AG04450 (cell line): ENCODE measurements at regions not wholly inside any gene's neighbourhood (a gene's known extent, or its start where the extent isn't known, plus 50 kb on each side); places are given as distances from the start of the nearest gene placed in this dataset.

ENCODE experiments used
- CTCF ChIA-PET: fragments of 300-600, 350-600 bp; formaldehyde crosslinking; extraction: SDS; loops from one replicate; lab custom pipeline; 2022; ENCODE audit warnings: antibody characterized with exemption, inconsistent platforms; lab: Charles Lee
- POLR2A ChIA-PET: fragments of 350-600 bp; formaldehyde crosslinking; extraction: SDS; loops from one replicate; lab custom pipeline; 2021; ENCODE audit warnings: antibody characterized with exemption, inconsistent platforms; lab: Yijun Ruan, JAX
- DNase-seq: peaks from one replicate; pipeline ENCODE4 v3.0.0-alpha.2; 2011; ENCODE audit warnings: low read depth, low spot score
- H3K27ac ChIP-seq: one replicate; pipeline ENCODE4 v1.5.1; 2012; ENCODE audit warnings: low read depth, low read length, control low read depth
- H3K27me3 ChIP-seq: one replicate; pipeline ENCODE4 v1.6.0; 2012; ENCODE audit warnings: low read length; ENCODE audit not compliant: control insufficient read depth, insufficient read depth
- H3K4me3 ChIP-seq: 2 replicates; pipeline ENCODE4 v1.5.1; 2011; ENCODE audit warnings: mild to moderate bottlenecking, low read depth, low read length, control low read depth
- H3K9me3 ChIP-seq: 2 replicates; pipeline ENCODE4 v1.5.1; 2012; ENCODE audit warnings: low read length; ENCODE audit not compliant: control insufficient read depth, insufficient read depth
- CTCF ChIP-seq: IDR thresholded peaks from 2 replicates; pipeline ENCODE4 v1.5.1; 2011; ENCODE audit warnings: low read depth, low read length, control low read depth, inconsistent platforms

GRCh38 chr2:236794176-236794957, 224.7 kb downstream of the ACKR3 start:
- Histone ChIP-seq H3K4me3 (no peak overlapping the region), H3K27ac (no peak overlapping the region), H3K27me3 (peaks cover 6% of the 10 kb centered on the region), H3K9me3 (no peaks in the 10 kb centered on the region; the same call in 1 of the 2 replicates)
- CTCF ChIA-PET: no interaction called here
- no peak for DNase-seq
- no peak for TF ChIP-seq CTCF
- POLR2A ChIA-PET: interaction anchor here (0.7 kb wide), 1 partner anchor 77 kb away, joined by 3 read pairs; no protein-coding TSS in a partner anchor

GRCh38 chr2:236795169-236795860, 225.7 kb downstream of the ACKR3 start:
- Histone ChIP-seq H3K27me3 (peaks cover 6% of the 10 kb centered on the region), H3K9me3 (no peaks in the 10 kb centered on the region; the same call in 1 of the 2 replicates), H3K27ac (no peak overlapping the region), H3K4me3 (no peak overlapping the region)
- DNase-seq: no peak
- ChIA-PET POLR2A (no interaction called here), CTCF (no interaction called here)
- TF ChIP-seq CTCF: no peak

GRCh38 chr2:236795861-236796219, 226.2 kb downstream of the ACKR3 start:
- Histone ChIP-seq H3K27ac (no peak overlapping the region), H3K9me3 (no peaks in the 10 kb centered on the region; the same call in 1 of the 2 replicates), H3K27me3 (peaks cover 6% of the 10 kb centered on the region), H3K4me3 (no peak overlapping the region)
- POLR2A ChIA-PET: no interaction called here
- CTCF ChIA-PET: no interaction called here
- DNase-seq: no peak
- TF ChIP-seq CTCF: no peak

- H3K27ac ChIP-seq: no peak overlapping the region
- H3K9me3 ChIP-seq: no peaks in the 10 kb centered on the region; the same call in 1 of the 2 replicates
- no peak overlapping the region for H3K4me3 ChIP-seq
- ChIA-PET CTCF (no interaction called here), POLR2A (no interaction called here)
- H3K27me3 ChIP-seq: peaks cover 6% of the 10 kb centered on the region
- no peak for TF ChIP-seq CTCF
- no peak for DNase-seq
These were observed 226.6 kb downstream of the ACKR3 start for GRCh38 chr2:236796236-236796635.

GRCh38 chr2:236797411-236797810, 227.8 kb downstream of the ACKR3 start:
- CTCF ChIA-PET: no interaction called here
- no peak for DNase-seq
- Histone ChIP-seq H3K4me3 (no peak overlapping the region), H3K27ac (no peak overlapping the region), H3K9me3 (no peaks in the 10 kb centered on the region; the same call in 1 of the 2 replicates), H3K27me3 (peaks cover 6% of the 10 kb centered on the region)
- no peak for TF ChIP-seq CTCF
- POLR2A ChIA-PET: no interaction called here
